SK-N-SH (cell line): ENCODE measurements at regions not wholly inside any gene's neighbourhood (a gene's known extent, or its start where the extent isn't known, plus 50 kb on each side); places are given as distances from the start of the nearest gene placed in this dataset.
A peak's percentile ranks its signal among the peaks of the same experiment; 100 is the strongest.
"Not testable (repeated sequence)": the region's sequence is repeated elsewhere in the genome, so short reads cannot be mapped to it uniquely, and the experiment has no call there.

Experiments
- CTCF ChIA-PET: fragments of 300-600, 350-600 bp; formaldehyde crosslinking; extraction: SDS; loops from one replicate; lab custom pipeline; 2021; lab: Yijun Ruan, JAX
- POLR2A ChIA-PET: fragments of 350-600 bp; sonication (Branson Sonifier 250); formaldehyde crosslinking; extraction: SDS; loops from one replicate; lab custom pipeline; 2020; ENCODE audit warnings: antibody characterized with exemption, inconsistent platforms; lab: Yijun Ruan, JAX
- DNase-seq: peaks from one replicate; pipeline ENCODE4 v3.0.0; 2012
- H2AFZ ChIP-seq: fragments of 200-600 bp; sonication (generic); 2 replicates; pipeline ENCODE4 v1.8.1; 2016; ENCODE audit warnings: antibody characterized with exemption, mild to moderate bottlenecking, low read depth
- H3F3A ChIP-seq: fragments of 200-600 bp; sonication (generic); replicated peaks from 2 replicates; pipeline ENCODE3; 2016; ENCODE audit warnings: antibody characterized with exemption, mild to moderate bottlenecking; ENCODE audit not compliant: insufficient read depth
- H3K27ac ChIP-seq, 2 experiments: fragments of 200-500 bp in 1 of 2; fragments of 200-600 bp in 1 of 2; sonication (Bioruptor generic) in 1 of 2; sonication (generic), shearing (Covaris generic) in 1 of 2; 2 replicates each; pipeline versions ENCODE4 v1.5.1 to v1.6.1; 2014 to 2016; ENCODE audit warnings: low read depth in 2 of 2, inconsistent platforms in 1 of 2, low read length in 1 of 2, mild to moderate bottlenecking in 1 of 2, mixed read lengths in 1 of 2
- H3K27me3 ChIP-seq: fragments of 200-600 bp; sonication (generic), shearing (Covaris generic); 2 replicates; pipeline ENCODE4 v1.6.1; 2016; ENCODE audit warnings: mixed run types; ENCODE audit not compliant: insufficient read depth
- H3K36me3 ChIP-seq, 2 experiments: fragments of 200-500 bp in 1 of 2; fragments of 200-600 bp in 1 of 2; sonication (Bioruptor generic) in 1 of 2; sonication (generic) in 1 of 2; replicated peaks in 1 of 2; 2 replicates each; pipeline versions ENCODE3 to v1.5.1; 2014 to 2016; ENCODE audit warnings: low read length in 1 of 2, mild to moderate bottlenecking in 1 of 2; ENCODE audit not compliant: insufficient read depth in 2 of 2, control insufficient read depth in 1 of 2
- H3K4me1 ChIP-seq, 2 experiments: fragments of 200-500 bp in 1 of 2; fragments of 200-600 bp in 1 of 2; sonication (Bioruptor generic) in 1 of 2; sonication (generic), shearing (Covaris generic) in 1 of 2; 2 replicates each; pipeline versions ENCODE4 v1.5.1 to v1.6.1; 2014 to 2016; ENCODE audit warnings: low read depth in 1 of 2, low read length in 1 of 2, mixed run types in 1 of 2; ENCODE audit not compliant: insufficient read depth in 2 of 2, control insufficient read depth in 1 of 2
- H3K4me2 ChIP-seq: fragments of 200-600 bp; sonication (generic), shearing (Covaris generic); 2 replicates; pipeline ENCODE4 v1.6.1; 2017; ENCODE audit warnings: mixed run types
- H3K4me3 ChIP-seq, 2 experiments: fragments of 200-500 bp in 1 of 2; fragments of 200-600 bp in 1 of 2; sonication (Bioruptor generic) in 1 of 2; sonication (generic), shearing (Covaris generic) in 1 of 2; 2 replicates each; pipeline versions ENCODE4 v1.5.1 to v1.8.1; 2014 to 2016; ENCODE audit warnings: low read depth in 2 of 2, inconsistent platforms in 1 of 2, low read length in 1 of 2, mild to moderate bottlenecking in 1 of 2, mixed read lengths in 1 of 2, moderate library complexity in 1 of 2
- H3K79me2 ChIP-seq: fragments of 200-600 bp; sonication (generic); 2 replicates; pipeline ENCODE4 v1.8.1; 2017; ENCODE audit warnings: mild to moderate bottlenecking; ENCODE audit not compliant: insufficient read depth
- H3K9ac ChIP-seq: fragments of 200-600 bp; sonication (generic); 2 replicates; pipeline ENCODE4 v1.6.1; 2017; ENCODE audit warnings: mixed run types
- H3K9me2 ChIP-seq: fragments of 200-600 bp; sonication (generic); 2 replicates; pipeline ENCODE4 v1.6.1; 2017; ENCODE audit warnings: mixed run types
- H3K9me3 ChIP-seq: fragments of 200-600 bp; sonication (generic); 2 replicates; pipeline ENCODE4 v1.6.1; 2017; ENCODE audit warnings: mixed run types, mild to moderate bottlenecking, moderate library complexity
- H4K20me1 ChIP-seq: fragments of 200-600 bp; sonication (generic); 2 replicates; pipeline ENCODE4 v1.6.1; 2017; ENCODE audit warnings: mild to moderate bottlenecking, mixed run types; ENCODE audit not compliant: insufficient read depth
- CTCF ChIP-seq: fragments of 200-600 bp; sonication (generic); IDR thresholded peaks from 2 replicates; pipeline ENCODE4 v1.6.1; 2017; ENCODE audit warnings: antibody characterized with exemption, mild to moderate bottlenecking, moderate library complexity
- ELF1 ChIP-seq: IDR thresholded peaks from 2 replicates; pipeline ENCODE4 v1.4.0; 2012
- EZH2phosphoT487 ChIP-seq: fragments of 200-600 bp; sonication (generic); IDR thresholded peaks from 2 replicates; pipeline ENCODE4 v1.6.1; 2017; ENCODE audit warnings: low read depth, mixed run types, mild to moderate bottlenecking, antibody characterized with exemption, moderate library complexity, borderline replicate concordance
- FOXJ3 ChIP-seq: sonication (generic); formaldehyde crosslinking; IDR thresholded peaks from 2 replicates; pipeline ENCODE4 v1.5.1; 2020; ENCODE audit warnings: mild to moderate bottlenecking, missing genetic modification reagents
- GABPA ChIP-seq: IDR thresholded peaks from 2 replicates; pipeline ENCODE4 v1.4.0; 2012; ENCODE audit warnings: low read depth, mild to moderate bottlenecking
- MAX ChIP-seq: IDR thresholded peaks from 2 replicates; pipeline ENCODE4 v1.4.0; 2012; ENCODE audit warnings: low read depth
- MEF2A ChIP-seq: IDR thresholded peaks from 2 replicates; pipeline ENCODE4 v1.4.0; 2012; ENCODE audit warnings: low read depth, borderline replicate concordance
- MXI1 ChIP-seq: IDR thresholded peaks from 2 replicates; pipeline ENCODE4 v1.6.1; 2012; ENCODE audit warnings: mild to moderate bottlenecking, low read depth, low read length, improper control_type of control experiment
- NRF1 ChIP-seq: IDR thresholded peaks from 2 replicates; pipeline ENCODE4 v1.6.1; 2012; ENCODE audit warnings: low read depth, mild to moderate bottlenecking, low read length
- USF1 ChIP-seq: IDR thresholded peaks from 2 replicates; pipeline ENCODE4 v1.4.0; 2012; ENCODE audit warnings: low read depth, borderline replicate concordance
- WGBS: methylation state at CpG from one replicate; pipeline ENCODE4 v1.1.6; 2017; ENCODE audit warnings: low lambda C conversion rate; 5-methylcytosine and 5-hydroxymethylcytosine counted together

GRCh38 chr21:9766890-9767591 is 754.3 kb upstream of the TPTE start:
- H3K9me3 ChIP-seq, CTCF ChIA-PET, DNase-seq, H3K9ac ChIP-seq, H4K20me1 ChIP-seq, H3K36me3 ChIP-seq, H3K4me1 ChIP-seq, H3K27ac ChIP-seq, H3F3A ChIP-seq, H3K79me2 ChIP-seq, H3K9me2 ChIP-seq, POLR2A ChIA-PET: not testable (repeated sequence)
- WGBS = 23% methylated on average over 19 of the region's 19 CpGs
- Histone ChIP-seq H2AFZ (peak overlapping the region; percentile 87), H3K4me3 (peak overlapping the region; percentile 50 to 62), H3K27me3 (peaks cover 21% of the 10 kb centered on the region), H3K4me2 (peak overlapping the region; percentile 78)
- peak; percentile 42 for TF ChIP-seq CTCF
- TF ChIP-seq MAX = peak; percentile 14; the same call in 1 of the 2 replicates

GRCh38 chr21:9767592-9768375 is 753.6 kb upstream of the TPTE start:
- H3K9me2 ChIP-seq = no peaks in the 10 kb centered on the region
- DNase-seq = peak; percentile 34
- 15% methylated on average over 43 of the region's 44 CpGs for WGBS
- H4K20me1 ChIP-seq = no peaks in the 10 kb centered on the region
- ChIA-PET CTCF (no interaction called here), POLR2A (no interaction called here)
- no peaks in the 10 kb centered on the region for H3K79me2 ChIP-seq
- peak overlapping the region; percentile 78 for H3K4me2 ChIP-seq
- H3K27ac ChIP-seq = no peak overlapping the region
- H3K4me1 ChIP-seq = peaks cover 0 to 3% of the 10 kb centered on the region in 2 experiments; a peak in 1 of 4 replicates
- peak overlapping the region; percentile 87 for H2AFZ ChIP-seq
- H3F3A ChIP-seq = no peaks in the 10 kb centered on the region
- peaks cover 27% of the 10 kb centered on the region for H3K27me3 ChIP-seq
- H3K9ac ChIP-seq = no peak overlapping the region
- no peak for TF ChIP-seq FOXJ3 (CRISPR knock-in tag)
- peak; percentile 81 for TF ChIP-seq GABPA
- no peak for TF ChIP-seq EZH2phosphoT487
- no peak for TF ChIP-seq USF1
- no peak for TF ChIP-seq MEF2A
- TF ChIP-seq NRF1 = no peak
- TF ChIP-seq MXI1 = no peak
- no peak; the same call in 1 of the 2 replicates for TF ChIP-seq MAX
- TF ChIP-seq ELF1 = peak; percentile 80
- H3K9me3 ChIP-seq = no peaks in the 10 kb centered on the region
- no peaks in the 10 kb centered on the region for H3K36me3 ChIP-seq
- H3K4me3 ChIP-seq = peak overlapping the region; percentile 50 to 62

GRCh38 chr21:9768376-9769130 is 752.8 kb upstream of the TPTE start:
- H3K9ac ChIP-seq, H3K36me3 ChIP-seq, H3K9me2 ChIP-seq, H3K4me1 ChIP-seq, H3K27ac ChIP-seq, DNase-seq, POLR2A ChIA-PET, H3F3A ChIP-seq, H3K9me3 ChIP-seq, H2AFZ ChIP-seq, H3K79me2 ChIP-seq, CTCF ChIA-PET, H4K20me1 ChIP-seq: not testable (repeated sequence)
- H3K27me3 ChIP-seq = peaks cover 23% of the 10 kb centered on the region
- peak overlapping the region; percentile 78 for H3K4me2 ChIP-seq
- peak overlapping the region in 1 of 2 experiments; percentile 50; a peak in 1 of 4 replicates for H3K4me3 ChIP-seq
- 31% methylated on average over 21 of the region's 21 CpGs for WGBS
